LNCaP clone FGC (cell line): ENCODE measurements at regions not wholly inside any gene's neighbourhood (a gene's known extent, or its start where the extent isn't known, plus 50 kb on each side); places are given as distances from the start of the nearest gene placed in this dataset.

Source experiments
- DNase-seq: peaks from one replicate; pipeline ENCODE4 v3.0.0-alpha.2; 2011; ENCODE audit warnings: low read depth
- H3K4me3 ChIP-seq: 2 replicates; pipeline ENCODE4 v1.5.1; 2011; ENCODE audit warnings: mild to moderate bottlenecking, low read depth, low read length, control low read depth
- CTCF ChIP-seq: IDR thresholded peaks from 2 replicates; pipeline ENCODE4 v1.5.1; 2012; ENCODE audit warnings: mild to moderate bottlenecking; ENCODE audit not compliant: control insufficient read depth, insufficient read depth; ENCODE audit errors: extremely low read depth

- no peak for DNase-seq
- TF ChIP-seq CTCF = no peak
- no peak overlapping the region for H3K4me3 ChIP-seq
These were observed 610.2 kb downstream of the UBE2NL start for GRCh38 chrX:144494074-144494473.

DNA sequence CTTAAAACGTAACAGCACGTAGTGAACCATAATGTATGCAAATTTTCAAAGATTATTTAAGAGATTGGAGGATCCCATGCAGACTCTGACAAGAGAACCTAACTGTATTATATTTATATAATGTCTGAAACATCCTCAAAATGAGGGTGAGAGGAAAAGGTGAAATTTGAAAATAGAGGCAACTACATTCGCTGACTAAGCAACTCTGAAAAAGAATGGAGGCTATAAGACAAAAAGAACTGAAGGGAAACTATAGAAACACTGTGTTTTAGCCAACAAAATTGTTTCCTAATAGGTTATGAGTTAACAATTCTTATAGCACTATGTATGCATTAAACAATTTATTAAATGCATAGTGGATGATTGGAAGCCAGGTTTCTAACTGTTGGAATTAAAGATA, 648.0 kb downstream of the UBE2NL start:
- no peak for TF ChIP-seq CTCF
- no peak overlapping the region for H3K4me3 ChIP-seq
- DNase-seq = no peak

DNA sequence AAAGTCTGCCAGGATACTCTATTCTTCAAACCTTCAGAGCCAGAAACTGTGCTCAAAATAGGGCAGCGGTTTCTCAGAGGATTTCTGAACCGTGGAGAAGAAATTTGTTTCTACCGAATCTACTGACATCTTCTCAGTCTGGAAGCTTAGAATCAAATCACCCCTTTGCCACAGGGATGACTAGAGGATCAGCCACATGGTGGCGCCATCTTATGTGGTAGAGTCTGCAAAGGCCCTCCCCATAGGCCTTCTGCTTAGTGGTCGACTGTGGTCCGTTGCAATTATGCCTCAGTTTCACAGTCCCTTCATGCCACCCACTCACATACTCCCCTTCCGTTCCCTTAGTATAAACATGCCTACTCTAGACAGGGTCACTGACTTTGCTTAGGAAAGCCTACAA, 680.7 kb upstream of the SPANXN1 start:
- no peak for DNase-seq
- H3K4me3 ChIP-seq = no peak overlapping the region
- no peak for TF ChIP-seq CTCF

GRCh38 chrX:144586756-144587155, 660.5 kb upstream of the SPANXN1 start:
- H3K4me3 ChIP-seq = no peak overlapping the region
- no peak for TF ChIP-seq CTCF
- no peak for DNase-seq

DNA sequence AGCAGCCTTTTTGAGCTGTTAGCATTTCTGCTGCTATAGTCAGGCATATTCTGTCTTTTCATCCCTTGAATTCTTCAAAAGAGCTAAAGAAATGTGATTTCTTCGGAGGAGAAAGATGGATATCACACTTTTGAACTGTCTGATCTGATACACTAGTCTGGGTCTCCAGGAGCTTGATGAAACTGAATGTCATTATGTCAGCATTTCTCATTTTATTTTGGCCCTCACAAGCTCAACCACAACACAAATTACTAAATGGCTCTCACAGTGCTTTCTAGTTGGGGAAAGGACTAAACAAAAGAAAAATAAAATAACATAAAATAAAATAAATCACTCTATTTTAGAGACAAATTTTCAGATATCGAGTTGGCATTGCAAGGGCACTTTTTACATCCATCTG, 655.3 kb upstream of the SPANXN1 start:
- no peak overlapping the region for H3K4me3 ChIP-seq
- TF ChIP-seq CTCF = no peak
- DNase-seq = no peak

- DNase-seq = no peak
- H3K4me3 ChIP-seq = no peak overlapping the region
- no peak for TF ChIP-seq CTCF
These were observed 646.3 kb upstream of the SPANXN1 start for GRCh38 chrX:144601010-144601409.

- H3K4me3 ChIP-seq = no peak overlapping the region
- TF ChIP-seq CTCF = no peak
- DNase-seq = no peak
These were observed 635.2 kb upstream of the SPANXN1 start for GRCh38 chrX:144612076-144612475.
